T47D (cell line): ENCODE measurements at regions not wholly inside any gene's neighbourhood (a gene's known extent, or its start where the extent isn't known, plus 50 kb on each side); places are given as distances from the start of the nearest gene placed in this dataset.
"Not testable (repeated sequence)": the region's sequence is repeated elsewhere in the genome, so short reads cannot be mapped to it uniquely, and the experiment has no call there.

Source experiments
- DNase-seq, 2 experiments: peaks; one replicate each; pipeline versions ENCODE4 v3.0.0 to v3.0.0-alpha.2; 2011 to 2012; ENCODE audit warnings: low read depth in 1 of 2, low spot score in 1 of 2
- JUND ChIP-seq: IDR thresholded peaks from 2 replicates; pipeline ENCODE4 v1.6.1; 2012; ENCODE audit warnings: low read depth
- in situ Hi-C: cut with HindIII; loops from 2 replicates; pipeline ENCODE4 v1.10.0; 2016; ENCODE audit warnings: low sequenced_read_pairs, low pct_unique_long_range_greater_than_20kb

DNA sequence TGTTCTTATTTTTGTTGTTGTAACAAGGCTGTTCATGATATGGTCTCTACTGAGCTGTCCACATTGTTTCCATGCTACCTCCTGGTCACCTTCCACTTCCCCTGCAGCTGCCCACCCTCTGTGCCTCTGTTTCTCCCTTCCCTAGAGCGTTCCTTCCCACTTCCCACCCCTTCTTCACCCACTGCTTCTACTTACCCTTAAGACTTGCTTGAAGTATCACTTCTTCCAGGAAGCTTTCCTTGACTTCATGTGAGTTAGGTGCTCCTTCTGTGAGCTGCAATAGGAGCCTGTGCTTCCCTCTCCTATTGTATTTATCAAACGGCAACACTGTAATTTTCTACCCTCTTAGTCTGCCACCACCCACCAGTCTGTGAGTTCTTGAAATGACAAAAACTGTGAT, 286.8 kb upstream of the AMIGO2 start:
- DNase-seq: no peak
- in situ Hi-C loops: no loop called here
- no peak for TF ChIP-seq JUND

DNA sequence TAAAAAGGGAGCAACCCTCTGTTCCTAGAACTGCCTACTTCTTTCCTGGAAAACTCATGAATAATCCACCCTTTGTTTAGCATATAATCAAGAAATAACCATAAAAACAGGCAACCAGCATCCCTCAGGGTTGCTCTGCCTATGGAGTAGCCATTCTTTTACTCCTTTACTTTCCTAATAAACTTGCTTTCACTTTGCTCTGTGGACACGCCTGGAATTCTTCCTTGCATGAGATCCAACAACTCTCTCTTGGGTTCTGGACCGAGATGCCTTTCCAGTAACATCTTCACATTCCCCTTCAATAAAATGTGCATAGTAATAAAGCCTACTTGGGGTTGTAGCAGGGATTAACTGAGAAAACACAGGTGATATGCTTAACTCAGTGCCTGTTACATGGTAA, 286.4 kb upstream of the AMIGO2 start:
- in situ Hi-C loops: no loop called here

DNA sequence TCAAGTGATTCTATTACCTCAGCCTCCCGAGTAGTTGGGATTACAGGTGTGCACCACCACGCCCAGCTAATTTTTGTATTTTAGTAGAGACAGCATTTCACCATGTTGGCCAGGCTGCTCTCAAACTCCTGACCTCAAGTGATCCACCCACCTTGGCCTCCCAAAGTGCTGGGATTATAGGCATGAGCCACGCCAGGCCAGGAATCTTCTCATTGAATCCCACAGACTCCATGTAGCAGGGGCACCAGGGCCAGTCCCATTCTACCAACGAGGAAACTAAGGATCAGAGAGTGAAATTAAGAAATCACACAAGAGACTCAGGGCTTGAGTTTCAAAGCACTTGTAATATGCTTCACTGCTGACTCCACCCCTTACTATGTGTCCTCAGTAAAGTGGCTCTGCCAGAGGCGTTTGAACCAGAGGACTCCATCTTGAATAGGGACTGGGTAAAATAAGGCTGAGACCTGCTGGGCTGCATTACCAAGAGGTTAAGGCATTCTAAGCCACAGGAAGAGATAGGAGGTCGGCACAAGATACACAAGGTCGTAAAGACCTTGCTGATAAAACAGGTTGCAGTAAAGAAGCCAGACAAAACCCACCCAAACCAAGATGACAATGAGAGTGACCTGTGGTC, 285.8 kb upstream of the AMIGO2 start:
- DNase-seq, in situ Hi-C loops: not testable (repeated sequence)

More for the DNA sequence above, 286.4 kb upstream of the AMIGO2 start:
- no peak for DNase-seq
- TF ChIP-seq JUND: no peak

DNA sequence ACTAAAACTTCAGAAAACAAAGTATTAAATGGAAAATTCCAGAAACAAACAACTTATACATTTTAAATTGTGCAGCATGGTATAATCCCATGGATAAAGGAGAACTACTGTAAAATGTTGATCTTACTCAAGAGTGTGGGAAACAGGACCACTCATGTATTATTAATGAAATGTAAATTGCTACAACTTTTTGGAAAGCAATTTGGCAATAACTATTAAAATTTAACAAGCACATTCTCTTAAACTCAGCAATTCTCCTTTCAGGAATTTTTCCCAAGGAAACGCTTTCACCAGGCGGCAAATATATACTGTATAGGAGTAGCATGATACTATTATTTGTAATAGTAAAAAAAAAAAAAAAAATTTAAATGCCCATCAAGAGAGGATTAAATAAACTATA, 284.5 kb upstream of the AMIGO2 start:
- DNase-seq: no peak
- TF ChIP-seq JUND: no peak
- in situ Hi-C loops: no loop called here

DNA sequence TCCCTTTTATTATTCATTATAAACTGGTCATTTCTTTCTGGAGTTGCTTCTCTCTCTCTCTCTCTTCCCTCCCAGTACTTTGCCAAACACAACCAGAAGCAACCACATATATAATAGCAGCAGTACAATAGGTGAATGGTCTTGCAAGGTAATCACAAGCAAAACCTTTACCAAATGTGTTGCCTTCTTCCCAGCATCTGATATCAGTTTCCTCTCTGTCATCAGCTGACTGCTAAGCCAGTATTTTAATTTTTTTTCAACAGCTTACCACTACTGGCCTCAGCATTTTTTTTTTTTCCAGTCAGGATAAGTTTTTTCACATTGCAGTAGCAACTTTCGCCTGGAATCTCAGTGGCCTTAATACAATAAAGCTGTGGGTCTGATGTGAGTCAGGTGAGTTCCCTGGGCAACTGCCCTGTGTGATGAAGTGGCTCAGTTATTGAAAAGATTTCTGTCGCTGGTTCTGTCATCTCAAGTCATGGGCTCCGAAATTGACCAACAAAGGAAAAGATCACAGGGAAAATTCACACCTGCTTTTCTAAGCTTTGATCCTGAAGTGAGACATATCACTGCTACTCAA, 282.5 kb upstream of the AMIGO2 start:
- TF ChIP-seq JUND: no peak
- in situ Hi-C loops: no loop called here
- DNase-seq: no peak

DNA sequence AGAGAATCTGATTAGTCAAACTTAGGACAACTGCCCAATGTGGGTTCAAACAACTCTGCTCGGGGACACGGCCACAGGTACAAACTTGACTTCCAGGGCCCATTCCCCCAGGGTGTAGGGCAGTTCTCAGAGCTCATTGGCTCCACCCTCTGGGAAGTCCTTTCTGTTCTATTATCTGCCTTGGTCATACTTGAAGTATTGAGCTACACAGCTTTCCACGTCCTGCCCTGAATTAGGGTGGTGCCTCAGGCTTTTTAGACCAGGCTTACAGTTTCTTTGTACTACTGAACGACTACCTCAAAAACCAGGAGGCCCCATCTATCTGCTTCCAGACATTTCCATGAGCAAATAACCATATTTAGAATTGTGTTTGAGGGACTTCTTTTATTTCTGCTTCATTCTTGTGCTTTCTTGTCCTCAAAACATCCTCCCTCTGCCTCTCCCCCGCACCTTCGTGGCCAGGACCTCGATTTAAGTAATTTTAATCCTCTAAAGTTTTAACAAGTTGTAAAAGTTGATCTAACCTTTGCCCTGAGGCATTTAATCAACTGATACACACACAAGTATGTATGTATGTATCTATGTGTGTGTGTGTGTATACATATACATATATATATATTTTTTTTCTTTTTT, 281.7 kb upstream of the AMIGO2 start:
- peak in 1 of 2 experiments; percentile 71 for DNase-seq
- TF ChIP-seq JUND: no peak
- in situ Hi-C loops: no loop called here

DNA sequence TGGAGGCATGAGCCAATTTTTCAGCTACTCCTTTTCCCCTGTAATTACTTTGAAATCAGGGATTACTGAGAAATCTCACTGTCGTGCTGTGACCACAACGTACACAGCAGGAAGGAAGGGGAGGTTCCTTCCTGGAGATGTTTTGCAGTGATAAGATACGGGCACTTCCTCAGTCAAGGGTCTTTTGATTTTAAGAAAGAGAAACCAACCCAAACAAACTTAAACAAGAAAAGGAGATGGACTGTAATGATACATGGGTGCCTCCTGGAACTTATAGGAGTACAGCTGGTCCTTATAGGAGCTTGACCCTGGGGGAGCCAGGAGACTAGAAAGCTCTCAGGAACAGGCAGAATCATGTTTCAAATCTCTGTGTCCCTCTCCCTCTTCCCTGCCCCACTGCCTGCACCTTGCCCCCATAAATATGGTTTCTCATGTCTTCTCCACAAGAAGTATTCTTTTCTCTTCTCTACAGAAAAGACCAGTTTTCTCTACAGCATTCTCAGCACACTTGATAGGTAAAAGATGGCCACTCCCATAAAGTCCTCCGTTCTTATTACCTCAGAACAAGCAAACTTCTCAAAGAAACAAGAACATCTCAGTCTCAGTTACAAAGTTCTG, 281.1 kb upstream of the AMIGO2 start:
- no peak for DNase-seq
- in situ Hi-C loops: no loop called here

DNA sequence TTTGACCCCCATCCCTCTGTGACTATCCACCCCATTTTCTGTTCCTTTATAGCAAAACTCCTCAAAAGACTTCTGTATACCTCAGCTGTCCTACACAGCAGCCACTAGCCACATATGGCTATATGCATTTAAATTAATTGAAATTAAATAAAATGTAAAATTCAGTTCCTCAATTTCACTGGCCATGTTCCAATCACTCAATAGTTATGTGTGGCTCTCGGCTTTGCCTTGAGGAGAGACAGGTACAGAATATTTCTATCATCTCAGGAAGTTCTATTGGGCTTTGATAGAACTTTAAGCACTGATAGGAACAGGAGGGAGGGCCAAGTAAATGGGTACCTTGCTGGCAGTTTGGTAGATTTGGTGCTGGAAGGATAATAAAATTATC, 280.3 kb upstream of the AMIGO2 start:
- DNase-seq: no peak
- in situ Hi-C loops: no loop called here
- TF ChIP-seq JUND: no peak

More for the DNA sequence above, 281.1 kb upstream of the AMIGO2 start:
- no peak for TF ChIP-seq JUND

DNA sequence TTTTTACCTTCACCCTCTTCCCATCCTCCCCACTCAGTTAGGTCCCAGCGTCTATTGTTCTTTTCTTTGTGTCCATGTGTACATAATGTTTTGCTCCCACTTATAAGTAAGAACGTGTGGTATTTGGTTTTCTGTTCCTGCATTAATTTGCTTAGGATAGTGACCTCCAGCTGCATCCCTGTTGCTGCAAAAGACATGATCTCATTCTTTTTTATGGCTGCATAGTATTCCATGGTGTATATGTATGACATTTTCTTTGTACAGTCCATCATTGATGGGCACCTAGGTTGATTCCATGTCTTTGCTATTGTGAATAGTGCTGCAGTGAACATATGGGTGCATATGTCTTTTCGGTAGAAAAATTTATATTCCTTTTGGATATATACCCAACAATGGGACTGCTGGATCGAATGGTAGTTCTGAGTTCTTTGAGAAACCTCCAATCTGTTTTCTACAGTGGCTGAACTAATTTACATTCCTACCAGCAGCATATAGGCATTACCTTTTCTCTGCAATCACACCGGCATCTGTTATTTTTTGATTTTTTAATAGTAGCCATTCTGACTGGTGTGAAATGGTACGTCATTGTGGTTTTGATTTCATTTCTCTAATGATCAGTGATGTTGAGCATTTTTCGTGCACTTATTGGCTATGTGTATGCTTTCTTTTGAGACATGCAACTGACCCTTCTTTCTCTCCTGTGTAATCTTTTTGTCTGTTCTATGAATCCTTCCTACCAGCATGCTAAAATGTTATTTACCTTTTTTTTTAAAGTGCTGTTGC, 279.7 kb upstream of the AMIGO2 start:
- in situ Hi-C loops: no loop called here
- DNase-seq: no peak
- TF ChIP-seq JUND: no peak

DNA sequence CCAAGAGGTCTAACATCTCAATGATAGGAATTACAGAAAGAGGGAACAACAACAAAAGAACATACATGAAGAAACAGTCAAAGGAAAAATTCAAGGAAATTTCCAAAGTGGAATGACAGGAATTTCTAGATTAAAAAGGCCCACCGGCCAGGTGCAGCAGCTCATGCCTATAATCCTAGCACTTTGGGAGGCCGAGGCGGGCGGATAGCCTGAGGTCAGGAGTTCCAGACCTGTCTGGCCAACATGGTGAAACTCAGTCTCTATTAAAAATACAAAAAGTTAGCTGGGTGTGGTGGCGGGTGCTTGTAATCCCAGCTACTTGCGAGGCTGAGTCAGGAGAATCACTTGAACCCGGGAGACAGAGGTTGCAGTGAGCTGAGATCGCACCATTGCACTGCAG, 277.2 kb upstream of the AMIGO2 start:
- DNase-seq, in situ Hi-C loops: not testable (repeated sequence)

DNA sequence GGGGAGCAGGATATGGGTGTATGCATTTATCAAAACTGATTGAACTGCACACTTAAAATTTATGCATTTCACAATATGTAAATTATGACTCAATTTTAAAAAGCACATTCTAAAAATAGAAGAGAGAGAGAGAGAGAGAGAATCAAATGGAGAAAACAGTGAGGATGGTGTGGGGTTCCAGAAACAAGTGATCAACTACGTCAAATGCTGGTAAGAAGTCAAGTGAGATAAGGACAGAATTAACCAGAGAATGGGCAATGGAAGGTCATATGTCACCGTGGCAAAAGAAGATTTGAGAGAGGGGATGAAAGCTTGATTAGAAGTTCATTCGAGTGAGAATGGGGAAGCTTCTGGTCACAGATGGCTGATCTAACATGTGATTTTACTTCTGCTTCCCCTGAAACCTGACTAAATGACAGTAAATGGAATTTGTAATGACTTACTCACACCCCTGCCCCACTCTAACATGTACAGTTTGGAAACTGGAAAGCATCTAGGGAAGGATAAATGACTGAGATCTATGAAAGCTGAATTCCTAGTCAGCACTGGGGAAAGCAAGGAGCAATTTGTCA, 276.5 kb upstream of the AMIGO2 start:
- DNase-seq: no peak
- TF ChIP-seq JUND: no peak
- in situ Hi-C loops: no loop called here

DNA sequence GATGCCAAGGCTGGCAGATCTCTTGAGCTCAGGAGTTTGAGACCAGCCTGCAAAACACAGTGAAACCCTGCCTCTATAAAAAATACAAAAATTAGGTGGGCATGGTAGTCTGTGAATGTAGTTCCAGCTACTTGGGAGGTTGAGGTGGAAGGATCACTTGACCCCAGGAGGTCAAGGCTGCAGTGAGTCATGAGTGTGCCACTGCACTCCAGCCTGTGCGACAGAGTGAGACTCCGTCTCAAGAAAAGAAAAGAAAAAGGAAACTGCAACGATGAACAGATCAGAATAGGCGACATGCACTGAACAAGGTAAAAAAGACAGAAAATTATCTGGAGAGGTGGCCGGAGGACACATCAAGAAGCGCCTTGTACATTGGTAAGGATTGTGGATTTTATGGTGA, 273.7 kb upstream of the AMIGO2 start:
- no peak for TF ChIP-seq JUND
- no peak for DNase-seq
- in situ Hi-C loops: no loop called here

DNA sequence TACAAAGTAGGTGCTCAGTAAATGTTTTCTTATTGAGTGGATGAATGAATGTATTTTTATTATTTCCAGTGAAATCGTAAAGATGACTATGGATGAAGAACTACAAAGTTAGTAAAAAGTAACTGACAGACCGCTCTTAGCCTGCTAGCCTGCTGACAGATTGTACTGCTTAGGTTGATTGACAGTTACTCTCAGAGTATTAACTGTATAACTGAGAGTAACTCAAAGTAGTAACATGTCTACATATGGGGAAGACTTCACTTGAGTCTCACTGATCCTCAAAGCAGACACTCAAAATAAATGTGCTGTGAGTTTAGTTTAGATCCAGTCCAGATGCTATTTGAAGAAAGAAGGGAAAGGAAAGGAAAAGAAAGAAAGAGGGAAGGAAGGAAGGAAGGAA, 272.3 kb upstream of the AMIGO2 start:
- in situ Hi-C loops: no loop called here
- no peak for TF ChIP-seq JUND
- DNase-seq: no peak
